Heart left ventricle (tissue), 13 donors: ENCODE measurements at regions not wholly inside any gene's neighbourhood (a gene's known extent, or its start where the extent isn't known, plus 50 kb on each side); places are given as distances from the start of the nearest gene placed in this dataset.

ENCODE experiments used
- CTCF ChIP-seq, 12 donors: fragments of 200-600 bp; sonication (generic) in 4 of 12; IDR thresholded peaks; one replicate each; pipeline versions ENCODE4 v1.5.0 to v1.8.0; 2018 to 2022; ENCODE audit warnings: antibody characterized with exemption in 12 of 12, mild to moderate bottlenecking in 5 of 12
- POLR2A ChIP-seq, 2 donors: fragments of 450-650 bp; IDR thresholded peaks; one replicate each; pipeline ENCODE4 v1.6.1; 2017; ENCODE audit warnings: antibody characterized with exemption in 2 of 2, mild to moderate bottlenecking in 2 of 2, moderate library complexity in 2 of 2
- donor health status: ischemic (EF 13 %, LVEDD 7.1; RV severe dilation, severe dysfunction).
- donor health status: DM: no; HTN: yes; CAD: no.
- donor health status: DM: no; HTN: no; CAD: no.
- donor health status: ischemic (EF 25% LVEDD 6.9; RV normal size, moderate dysfunction).
- donor health status: ischemic (EF 25% LVEDD 5.7; RV mildly dilated, moderate dysfunction).
- donor health status: ischemic (EF 35%, LVEDD 5.7; RV mildly dilated, moderate dysfunction).
- donor health status: nonischemic (EF 11% LVEDD 7.7; RV severe dilation, severe dysfunction).
- donor health status: DM: yes; HTN: yes; CAD: no.
- donor health status: PGD.
- donor health status: ischemic (EF 29% LVEDD 5.4; RV normal size, mild dysfunction).
- donor health status: nonischemic (EF 23%, LVEDD 6.1; RV moderate dilation, normal function).

GRCh38 chr3:98978068-98978811 lies 76.7 kb upstream of the DCBLD2 start:
- TF ChIP-seq CTCF (IDR thresholded peaks at IDR 0.05) (no peak), POLR2A (IDR thresholded peaks at IDR 0.05) (no peak)
